ENCODE measurements at regions not wholly inside any gene's neighbourhood (a gene's known extent, or its start where the extent isn't known, plus 50 kb on each side); places are given as distances from the start of the nearest gene placed in this dataset.
"Not testable (repeated sequence)": the region's sequence is repeated elsewhere in the genome, so short reads cannot be mapped to it uniquely, and the experiment has no call there.

GRCh38 chr20:12113075-12113467 lies 195.4 kb downstream of the BTBD3 start:
- TF ChIP-seq CTCF (IDR thresholded peaks at IDR 0.05; ENCODE audit: borderline replicate concordance, extremely low read depth, low read length, poor library complexity, severe bottlenecking) (no peak), EZH2 (IDR thresholded peaks at IDR 0.05; ENCODE audit: borderline replicate concordance, low read depth, low read length, severe bottlenecking) (no peak)
- Histone ChIP-seq H4K20me1 (ENCODE audit: insufficient read depth, low read length) (no peaks in the 10 kb centered on the region), H3K4me3 (ENCODE audit: low read depth in 1 of 2, low read length in 2 of 2) (no peak overlapping the region), H3K27ac (ENCODE audit: low read length) (no peak overlapping the region), H3K36me3 (ENCODE audit: insufficient read depth, low read length) (no peaks in the 10 kb centered on the region), H3K9me3 (ENCODE audit: insufficient read depth, low read length, severe bottlenecking) (no peaks in the 10 kb centered on the region), H3K27me3 (ENCODE audit: insufficient read depth, low read length, poor library complexity) (peaks cover 4% of the 10 kb centered on the region), H3K4me2 (ENCODE audit: insufficient read depth, low read length) (no peak overlapping the region), H3K9ac (ENCODE audit: low read depth, low read length) (no peak overlapping the region), H2AFZ (ENCODE audit: low read depth, low read length) (no peak overlapping the region), H3K79me2 (ENCODE audit: insufficient read depth, low read length) (no peaks in the 10 kb centered on the region), H3K4me1 (ENCODE audit: insufficient read depth, low read length) (no peaks in the 10 kb centered on the region)
- no peak for DNase-seq
- ATAC-seq (ENCODE audit: insufficient read depth, low read depth), result no peak

GRCh38 chr20:12113468-12114371 lies 196.0 kb downstream of the BTBD3 start:
- H3K4me1 ChIP-seq (ENCODE audit: insufficient read depth, low read length), result no peaks in the 10 kb centered on the region
- TF ChIP-seq EZH2 (IDR thresholded peaks at IDR 0.05; ENCODE audit: borderline replicate concordance, low read depth, low read length, severe bottlenecking) (no peak), CTCF (IDR thresholded peaks at IDR 0.05; ENCODE audit: borderline replicate concordance, extremely low read depth, low read length, poor library complexity, severe bottlenecking) (no peak)
- no peak overlapping the region for H3K9ac ChIP-seq (ENCODE audit: low read depth, low read length)
- H3K27me3 ChIP-seq (ENCODE audit: insufficient read depth, low read length, poor library complexity), result peaks cover 4% of the 10 kb centered on the region
- H3K79me2 ChIP-seq (ENCODE audit: insufficient read depth, low read length), result no peaks in the 10 kb centered on the region
- H2AFZ ChIP-seq (ENCODE audit: low read depth, low read length), result no peak overlapping the region
- DNase-seq (no peak), ATAC-seq (ENCODE audit: insufficient read depth, low read depth) (no peak)
- no peak overlapping the region for H3K4me2 ChIP-seq (ENCODE audit: insufficient read depth, low read length)
- no peaks in the 10 kb centered on the region for H3K36me3 ChIP-seq (ENCODE audit: insufficient read depth, low read length)
- H3K27ac ChIP-seq (ENCODE audit: low read length), result no peak overlapping the region
- no peak overlapping the region for H3K4me3 ChIP-seq (ENCODE audit: low read depth in 1 of 2, low read length in 2 of 2)
- no peaks in the 10 kb centered on the region for H3K9me3 ChIP-seq (ENCODE audit: insufficient read depth, low read length, severe bottlenecking)
- H4K20me1 ChIP-seq (ENCODE audit: insufficient read depth, low read length), result no peaks in the 10 kb centered on the region

GRCh38 chr20:12129114-12129513 lies 211.4 kb downstream of the BTBD3 start:
- H3K4me3 ChIP-seq (ENCODE audit: low read depth in 1 of 2, low read length in 2 of 2); H2AFZ ChIP-seq (ENCODE audit: low read depth, low read length); H3K9ac ChIP-seq (ENCODE audit: low read depth, low read length); DNase-seq; H3K4me2 ChIP-seq (ENCODE audit: insufficient read depth, low read length); H3K27me3 ChIP-seq (ENCODE audit: insufficient read depth, low read length, poor library complexity); H3K79me2 ChIP-seq (ENCODE audit: insufficient read depth, low read length); H3K36me3 ChIP-seq (ENCODE audit: insufficient read depth, low read length); H4K20me1 ChIP-seq (ENCODE audit: insufficient read depth, low read length); H3K9me3 ChIP-seq (ENCODE audit: insufficient read depth, low read length, severe bottlenecking); H3K27ac ChIP-seq (ENCODE audit: low read length); H3K4me1 ChIP-seq (ENCODE audit: insufficient read depth, low read length); ATAC-seq (ENCODE audit: insufficient read depth, low read depth): not testable (repeated sequence)

- H3K4me1 ChIP-seq (ENCODE audit: insufficient read depth, low read length); H3K9me3 ChIP-seq (ENCODE audit: insufficient read depth, low read length, severe bottlenecking); H2AFZ ChIP-seq (ENCODE audit: low read depth, low read length); DNase-seq; H3K9ac ChIP-seq (ENCODE audit: low read depth, low read length); H3K79me2 ChIP-seq (ENCODE audit: insufficient read depth, low read length); H4K20me1 ChIP-seq (ENCODE audit: insufficient read depth, low read length); H3K36me3 ChIP-seq (ENCODE audit: insufficient read depth, low read length); H3K4me2 ChIP-seq (ENCODE audit: insufficient read depth, low read length); H3K4me3 ChIP-seq (ENCODE audit: low read depth in 1 of 2, low read length in 2 of 2); H3K27me3 ChIP-seq (ENCODE audit: insufficient read depth, low read length, poor library complexity); ATAC-seq (ENCODE audit: insufficient read depth, low read depth); H3K27ac ChIP-seq (ENCODE audit: low read length): not testable (repeated sequence)
These were observed 211.8 kb downstream of the BTBD3 start for GRCh38 chr20:12129532-12129931.
